Ovary (tissue), 3 donors: ENCODE measurements at regions not wholly inside any gene's neighbourhood (a gene's known extent, or its start where the extent isn't known, plus 50 kb on each side); places are given as distances from the start of the nearest gene placed in this dataset.

Experiments used
- CTCF ChIP-seq, 3 donors: fragments of 450-650 bp in 2 of 3; fragments of 200-600 bp in 1 of 3; IDR thresholded peaks; one replicate each; pipeline versions ENCODE4 v1.5.1 to v1.8.0; 2016 to 2022; ENCODE audit warnings: antibody characterized with exemption in 3 of 3, mild to moderate bottlenecking in 1 of 3
- POLR2A ChIP-seq: fragments of 450-650 bp; IDR thresholded peaks from one replicate; pipeline ENCODE4 v1.6.1; 2017; ENCODE audit warnings: antibody characterized with exemption, mild to moderate bottlenecking, moderate library complexity
- donor health status: DM: no; HTN: no; CAD: no.

DNA sequence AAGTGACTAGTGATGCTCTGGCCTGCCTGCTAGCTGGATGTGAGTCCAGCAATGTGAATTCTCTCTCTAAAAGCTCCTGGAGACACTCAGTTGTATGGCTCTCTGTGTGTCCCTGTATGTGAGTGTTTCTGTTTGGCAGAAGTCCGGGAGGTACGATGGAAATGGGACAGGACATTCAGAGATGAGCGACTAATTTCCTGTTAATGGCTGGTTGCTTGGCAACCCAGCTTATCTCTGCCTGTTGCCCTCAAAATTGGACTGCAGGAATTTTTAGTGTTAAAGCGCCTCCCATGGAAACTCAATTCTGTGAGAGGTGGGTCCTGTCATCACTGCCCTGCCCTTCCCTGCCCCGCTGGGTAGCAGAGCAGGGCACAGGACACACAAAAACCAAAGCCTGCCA lies 136.8 kb upstream of the LRFN2 start:
- no peak for TF ChIP-seq CTCF (IDR thresholded peaks at IDR 0.05)
- no peak for TF ChIP-seq POLR2A
